GM23338 (cell line): ENCODE measurements at regions not wholly inside any gene's neighbourhood (a gene's known extent, or its start where the extent isn't known, plus 50 kb on each side); places are given as distances from the start of the nearest gene placed in this dataset.

Experiments
- CREB1 ChIP-seq: fragments of 250-450 bp; sonication (Bioruptor Pico); IDR thresholded peaks from 2 replicates; pipeline ENCODE4 v1.5.0; 2020; ENCODE audit warnings: low read depth, mild to moderate bottlenecking, moderate library complexity
- CTCF ChIP-seq, 2 experiments: fragments of 200-600 bp in 1 of 2; sonication (generic) in 1 of 2; conservative IDR thresholded peaks; 2 replicates each; pipeline versions ENCODE4 v1.5.1 to v1.6.1; 2016 to 2017; ENCODE audit warnings: antibody characterized with exemption in 2 of 2, low read depth in 2 of 2, mild to moderate bottlenecking in 2 of 2, moderate library complexity in 1 of 2
- EZH2 ChIP-seq: fragments of 200-600 bp; sonication (generic); IDR thresholded peaks from one replicate; pipeline ENCODE4 v1.8.0; 2017; ENCODE audit warnings: antibody characterized with exemption, mild to moderate bottlenecking, low read depth; ENCODE audit not compliant: unreplicated experiment
- EZH2phosphoT487 ChIP-seq: fragments of 200-600 bp; sonication (generic); IDR thresholded peaks from one replicate; pipeline ENCODE4 v1.8.1; 2018; ENCODE audit warnings: antibody characterized with exemption; ENCODE audit not compliant: unreplicated experiment
- JUNB ChIP-seq: IDR thresholded peaks from one replicate; pipeline ENCODE4 v1.6.1; 2016; ENCODE audit warnings: antibody characterized with exemption; ENCODE audit not compliant: unreplicated experiment
- NANOG ChIP-seq: IDR thresholded peaks from 2 replicates; pipeline ENCODE4 v1.6.1; 2016; ENCODE audit warnings: antibody characterized with exemption, borderline replicate concordance
- POLR2AphosphoS5 ChIP-seq: IDR thresholded peaks from 2 replicates; pipeline ENCODE4 v1.6.1; 2016; ENCODE audit warnings: antibody characterized with exemption, low read depth
- ZNF331 ChIP-seq: fragments of 250-450 bp; sonication (Bioruptor Pico); IDR thresholded peaks from 2 replicates; pipeline ENCODE4 v1.5.0; 2020; ENCODE audit warnings: low read depth, mild to moderate bottlenecking, moderate library complexity
- TF ChIP-seq, protein P1 (sequence below): IDR thresholded peaks from one replicate; pipeline ENCODE4 v1.6.1; 2018; ENCODE audit warnings: antibody characterized with exemption; ENCODE audit not compliant: unreplicated experiment

DNA sequence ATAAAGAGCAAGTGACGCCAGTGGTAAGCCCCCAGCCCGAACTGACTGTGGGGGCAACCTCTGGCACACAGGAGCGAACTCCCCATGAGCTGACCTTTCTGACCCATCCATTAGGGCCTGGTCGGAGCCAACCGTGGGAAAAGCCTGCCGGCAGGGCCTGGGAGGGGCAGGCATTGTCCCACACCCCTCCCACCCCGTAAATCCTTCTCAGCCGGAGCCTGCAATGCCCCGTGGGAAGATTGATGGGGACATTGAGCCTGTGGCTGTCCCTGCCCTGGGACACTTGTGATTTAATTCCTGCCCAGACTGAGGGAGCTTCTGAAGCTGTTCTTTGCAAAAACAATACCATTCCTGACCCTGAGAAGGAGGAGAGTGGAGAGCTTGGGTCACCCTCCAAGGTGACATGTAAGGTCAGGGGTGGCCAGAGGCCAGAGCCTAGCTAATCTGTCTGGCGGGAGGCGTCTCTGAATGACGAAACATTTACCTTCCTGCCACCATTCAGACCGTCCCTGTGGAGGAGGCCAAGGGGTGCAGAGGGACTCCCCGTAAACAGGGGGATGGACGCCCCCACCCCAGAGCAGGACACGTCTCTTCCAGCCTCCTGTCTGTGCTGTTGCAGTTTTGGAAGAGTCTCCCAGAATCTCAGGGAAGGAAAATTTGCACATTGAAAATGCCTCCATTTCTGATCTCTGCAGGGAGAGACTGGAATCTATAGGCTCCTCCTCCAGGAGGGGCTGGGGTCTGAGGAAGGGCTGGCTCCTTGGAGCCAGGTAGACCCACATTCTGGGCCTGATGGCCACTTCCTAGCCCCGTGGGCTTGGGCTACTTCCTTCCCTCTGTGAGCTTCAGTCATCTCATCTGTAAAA is 51.2 kb upstream of the HS6ST1 start:
- no peak for TF ChIP-seq CTCF (conservative IDR thresholded peaks at IDR 0.05; ENCODE audit: low read depth in 2 of 2)
- TF ChIP-seq POLR2AphosphoS5, result no peak
- TF ChIP-seq, protein P1, sequence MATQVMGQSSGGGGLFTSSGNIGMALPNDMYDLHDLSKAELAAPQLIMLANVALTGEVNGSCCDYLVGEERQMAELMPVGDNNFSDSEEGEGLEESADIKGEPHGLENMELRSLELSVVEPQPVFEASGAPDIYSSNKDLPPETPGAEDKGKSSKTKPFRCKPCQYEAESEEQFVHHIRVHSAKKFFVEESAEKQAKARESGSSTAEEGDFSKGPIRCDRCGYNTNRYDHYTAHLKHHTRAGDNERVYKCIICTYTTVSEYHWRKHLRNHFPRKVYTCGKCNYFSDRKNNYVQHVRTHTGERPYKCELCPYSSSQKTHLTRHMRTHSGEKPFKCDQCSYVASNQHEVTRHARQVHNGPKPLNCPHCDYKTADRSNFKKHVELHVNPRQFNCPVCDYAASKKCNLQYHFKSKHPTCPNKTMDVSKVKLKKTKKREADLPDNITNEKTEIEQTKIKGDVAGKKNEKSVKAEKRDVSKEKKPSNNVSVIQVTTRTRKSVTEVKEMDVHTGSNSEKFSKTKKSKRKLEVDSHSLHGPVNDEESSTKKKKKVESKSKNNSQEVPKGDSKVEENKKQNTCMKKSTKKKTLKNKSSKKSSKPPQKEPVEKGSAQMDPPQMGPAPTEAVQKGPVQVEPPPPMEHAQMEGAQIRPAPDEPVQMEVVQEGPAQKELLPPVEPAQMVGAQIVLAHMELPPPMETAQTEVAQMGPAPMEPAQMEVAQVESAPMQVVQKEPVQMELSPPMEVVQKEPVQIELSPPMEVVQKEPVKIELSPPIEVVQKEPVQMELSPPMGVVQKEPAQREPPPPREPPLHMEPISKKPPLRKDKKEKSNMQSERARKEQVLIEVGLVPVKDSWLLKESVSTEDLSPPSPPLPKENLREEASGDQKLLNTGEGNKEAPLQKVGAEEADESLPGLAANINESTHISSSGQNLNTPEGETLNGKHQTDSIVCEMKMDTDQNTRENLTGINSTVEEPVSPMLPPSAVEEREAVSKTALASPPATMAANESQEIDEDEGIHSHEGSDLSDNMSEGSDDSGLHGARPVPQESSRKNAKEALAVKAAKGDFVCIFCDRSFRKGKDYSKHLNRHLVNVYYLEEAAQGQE, result no peak
- TF ChIP-seq EZH2phosphoT487, result no peak
- TF ChIP-seq JUNB, result no peak
- no peak for TF ChIP-seq EZH2
- no peak for TF ChIP-seq CREB1 (CRISPR knock-in tag)
- TF ChIP-seq ZNF331 (CRISPR knock-in tag), result no peak
- TF ChIP-seq NANOG, result no peak
